HG02840 (cell line): ENCODE measurements at regions not wholly inside any gene's neighbourhood (a gene's known extent, or its start where the extent isn't known, plus 50 kb on each side); places are given as distances from the start of the nearest gene placed in this dataset.
"Not testable (repeated sequence)": the region's sequence is repeated elsewhere in the genome, so short reads cannot be mapped to it uniquely, and the experiment has no call there.

Experiments used
- ATAC-seq: cut with Tn5 transposase; IDR thresholded peaks from one replicate; pipeline ENCODE4 v1.9.1; 2021; ENCODE audit warnings: mild to moderate bottlenecking, moderate library complexity, moderate number of reproducible peaks; ENCODE audit not compliant: unreplicated experiment, low FRiP score

DNA sequence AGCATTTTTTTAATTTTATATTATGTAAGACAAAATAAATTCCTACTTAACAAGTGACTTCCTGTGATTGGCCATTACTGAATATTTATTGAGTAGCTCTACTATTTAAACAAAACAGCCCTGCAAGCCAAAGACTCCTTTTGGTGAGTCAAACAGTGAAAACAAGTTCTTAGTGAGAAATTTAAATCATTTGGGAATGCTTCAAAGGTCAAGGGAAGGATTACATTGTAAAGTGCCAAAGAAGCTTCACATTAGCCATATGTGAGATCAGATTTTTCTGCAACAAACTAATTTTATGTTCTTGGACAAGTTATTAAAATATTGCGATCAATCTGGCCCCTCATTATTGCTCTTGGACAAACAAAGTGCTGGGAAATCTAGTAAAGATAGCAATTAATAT lies 795.4 kb upstream of the MGAT4C start:
- no peak for ATAC-seq

DNA sequence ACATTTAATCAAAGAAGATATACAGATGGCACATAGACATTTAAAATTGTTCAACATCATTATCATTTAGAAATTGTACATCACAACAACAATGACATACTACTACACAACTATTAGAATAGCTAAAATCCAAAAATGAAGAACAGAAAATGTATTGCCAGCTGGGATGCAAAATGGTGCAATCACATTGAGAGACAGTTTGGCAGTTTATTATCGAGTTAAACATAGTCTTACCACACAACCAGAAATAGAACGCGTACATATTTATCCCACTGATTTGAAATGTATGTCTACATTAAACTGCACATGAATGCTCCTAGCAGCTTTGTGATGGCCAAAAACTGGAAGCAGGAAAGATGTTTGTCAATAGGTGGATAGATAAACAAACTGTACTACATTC lies 791.5 kb upstream of the MGAT4C start:
- no peak for ATAC-seq

DNA sequence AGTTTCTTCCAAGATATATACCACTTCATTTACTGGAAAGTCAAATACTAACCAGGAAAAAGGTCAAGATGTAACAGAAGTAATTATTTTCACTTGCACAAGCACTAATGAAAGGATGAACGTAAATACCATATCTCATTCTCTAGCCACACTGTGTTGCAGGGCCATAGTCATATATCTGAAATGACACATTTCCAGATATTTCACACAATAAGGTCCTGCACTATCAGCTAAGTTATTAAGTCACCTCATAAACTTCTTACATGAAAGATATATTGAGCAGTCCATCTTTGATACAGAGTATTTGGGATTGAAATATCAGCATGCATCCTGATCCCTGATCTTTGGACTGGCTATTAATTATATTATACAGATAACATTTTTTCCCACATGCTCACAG lies 783.3 kb upstream of the MGAT4C start:
- ATAC-seq: no peak

DNA sequence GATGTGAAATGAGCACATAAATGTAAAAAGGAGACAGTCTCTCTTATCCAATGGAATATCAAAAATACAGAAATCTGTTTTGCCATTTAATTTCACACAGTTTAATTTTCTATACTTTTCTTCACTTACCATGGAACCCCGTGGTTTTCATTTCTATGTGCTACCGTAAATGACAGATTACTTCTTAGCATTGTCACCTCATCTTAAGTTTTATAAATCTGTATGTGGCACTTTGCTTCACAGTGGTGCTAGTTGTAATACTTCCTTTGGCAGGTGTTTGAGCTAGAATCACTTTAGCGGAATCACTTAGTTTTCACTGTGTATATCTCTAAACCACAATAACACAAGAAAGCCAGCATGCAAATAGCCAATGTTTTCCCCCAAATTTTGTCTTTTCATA lies 781.9 kb upstream of the MGAT4C start:
- no peak for ATAC-seq

GRCh38 chr12:87025976-87026375 lies 769.8 kb upstream of the MGAT4C start:
- no peak for ATAC-seq

- ATAC-seq: no peak
Observed at GRCh38 chr12:87021400-87021799, 765.2 kb upstream of the MGAT4C start.

- ATAC-seq: no peak
Observed at GRCh38 chr12:87020071-87020470, 763.9 kb upstream of the MGAT4C start.

GRCh38 chr12:87015352-87015751 lies 759.2 kb upstream of the MGAT4C start:
- ATAC-seq: no peak

GRCh38 chr12:87008785-87009384 lies 752.7 kb upstream of the MGAT4C start:
- no peak for ATAC-seq

DNA sequence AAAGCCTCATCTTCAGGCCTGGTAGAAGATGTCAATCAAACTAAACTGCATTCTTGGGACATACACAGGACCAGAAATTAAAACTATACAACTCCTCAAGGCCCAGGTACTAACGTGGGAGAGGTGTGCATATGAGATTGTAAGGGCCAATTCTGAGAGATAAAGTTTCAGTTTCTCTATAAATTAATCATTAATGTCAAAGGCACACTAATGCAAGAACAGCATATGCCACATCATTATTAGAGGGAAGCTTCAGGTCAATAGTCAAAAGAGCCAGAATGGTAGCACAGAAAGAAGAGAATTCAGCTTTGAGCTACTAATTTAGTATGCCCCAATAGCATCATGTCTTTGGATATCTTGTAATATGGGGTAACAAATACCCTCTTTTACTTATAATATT lies 744.9 kb upstream of the MGAT4C start:
- no peak for ATAC-seq

GRCh38 chr12:86985298-86985697 lies 729.1 kb upstream of the MGAT4C start:
- no peak for ATAC-seq

GRCh38 chr12:86970595-86970994 lies 714.4 kb upstream of the MGAT4C start:
- not testable (repeated sequence) for ATAC-seq

DNA sequence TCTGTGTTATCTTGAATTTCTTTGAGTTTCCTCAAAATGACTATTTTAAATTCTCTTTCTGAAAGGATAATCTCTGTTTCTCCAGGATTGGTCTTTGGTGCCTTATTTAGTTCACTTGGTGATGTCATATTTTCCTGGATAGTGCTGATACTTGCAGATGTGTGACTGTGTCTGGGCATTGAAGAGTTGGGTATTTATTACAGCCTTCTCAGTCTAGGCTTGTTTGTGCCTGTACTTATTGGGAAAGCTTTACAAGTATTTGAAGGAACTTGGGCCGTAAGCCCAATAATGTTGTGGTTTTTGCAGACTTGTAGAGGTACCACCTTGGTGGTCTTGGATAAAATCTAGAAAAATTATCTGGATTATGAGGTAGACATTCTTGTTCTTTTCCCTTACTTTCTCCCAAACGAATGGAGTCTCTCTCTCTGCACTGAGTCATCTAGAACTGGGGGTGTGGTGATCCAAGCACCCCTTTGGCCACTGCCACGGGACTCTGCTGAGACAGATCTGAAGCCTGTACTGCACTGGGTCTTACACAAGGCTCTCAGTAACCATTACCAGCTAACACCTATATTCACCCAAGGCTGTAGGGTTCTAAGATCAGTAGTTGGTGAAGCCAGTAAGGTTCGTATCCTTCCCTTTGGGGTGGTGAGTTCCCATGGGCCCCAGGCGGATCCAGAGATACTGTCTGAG lies 703.7 kb upstream of the MGAT4C start:
- ATAC-seq: no peak

- ATAC-seq: no peak
Observed at GRCh38 chr12:86950444-86950843, 694.3 kb upstream of the MGAT4C start.

GRCh38 chr12:86950043-86950442 lies 693.9 kb upstream of the MGAT4C start:
- no peak for ATAC-seq

DNA sequence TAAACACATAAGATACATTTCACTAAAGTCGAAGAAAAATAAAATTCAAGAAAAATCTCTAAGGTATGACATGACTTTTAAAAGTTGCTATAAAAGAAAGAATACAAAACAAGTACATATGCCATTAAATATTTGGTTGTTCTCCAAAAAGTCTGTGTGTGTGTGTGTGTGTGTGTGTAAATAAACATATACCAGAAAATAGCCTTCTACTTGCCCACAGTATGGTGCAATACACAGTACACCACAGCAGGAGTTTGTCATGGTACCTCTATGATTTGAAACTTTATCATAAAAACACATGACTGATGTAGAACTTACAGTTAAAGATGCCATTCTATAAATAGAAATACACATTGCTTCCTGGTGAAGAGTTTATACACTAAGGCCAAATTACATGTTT lies 692.7 kb upstream of the MGAT4C start:
- ATAC-seq: no peak

DNA sequence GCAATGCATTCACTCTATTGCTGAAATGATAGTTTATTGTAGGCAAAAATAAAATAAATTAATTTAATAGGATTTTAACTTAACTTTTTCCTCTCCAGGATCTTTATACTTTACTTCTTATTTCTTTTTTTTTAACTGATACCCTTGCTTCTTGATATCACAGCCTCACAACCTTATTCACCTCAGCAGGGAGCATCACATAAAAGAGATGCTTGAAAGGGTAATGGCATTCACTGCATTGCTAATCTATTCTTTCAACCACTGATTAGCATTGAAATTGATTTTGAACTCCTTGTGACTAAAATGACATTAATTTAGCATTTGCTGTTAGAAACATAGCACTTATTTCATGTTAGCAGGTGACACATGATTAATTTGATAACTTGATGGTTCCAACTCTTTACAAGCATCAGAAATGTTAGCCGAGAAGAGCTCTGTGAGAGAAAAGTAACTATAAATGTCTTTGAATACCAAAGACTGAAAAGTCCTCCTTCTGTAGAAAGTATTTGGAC lies 689.5 kb upstream of the MGAT4C start:
- no peak for ATAC-seq

- not testable (repeated sequence) for ATAC-seq
Observed at GRCh38 chr12:86944197-86944819, 688.1 kb upstream of the MGAT4C start.

- no peak for ATAC-seq
Observed at GRCh38 chr12:86931714-86932113, 675.5 kb upstream of the MGAT4C start.

- no peak for ATAC-seq
Observed at GRCh38 chr12:86929962-86930361, 673.8 kb upstream of the MGAT4C start.

GRCh38 chr12:86917121-86917520 lies 660.9 kb upstream of the MGAT4C start:
- no peak for ATAC-seq

DNA sequence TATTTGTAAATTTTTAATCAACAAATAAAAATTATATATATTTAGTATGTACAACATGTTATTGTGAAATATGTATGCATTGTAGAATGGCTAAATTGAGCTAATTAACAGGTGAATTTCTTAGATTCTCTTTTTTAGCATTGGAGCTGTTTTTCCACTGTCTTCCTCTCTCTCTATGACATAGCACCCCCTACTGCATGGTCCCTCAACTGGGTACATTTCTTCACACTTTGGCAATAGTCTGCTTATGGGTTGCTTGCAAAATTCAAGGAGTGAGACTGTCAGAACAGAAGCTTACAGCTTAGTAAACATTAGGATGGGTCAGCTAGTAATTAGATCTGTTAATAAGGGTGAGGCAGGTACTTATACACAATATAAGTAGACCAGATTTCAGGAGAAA lies 658.5 kb upstream of the MGAT4C start:
- ATAC-seq: no peak
